Neutrophil (primary cell): ENCODE measurements at regions not wholly inside any gene's neighbourhood (a gene's known extent, or its start where the extent isn't known, plus 50 kb on each side); places are given as distances from the start of the nearest gene placed in this dataset.

Source experiments
- H3K27ac ChIP-seq: fragments of 200-600 bp; sonication (generic); 2 replicates; pipeline ENCODE4 v1.5.1; 2016; ENCODE audit warnings: mild to moderate bottlenecking, moderate library complexity
- H3K27me3 ChIP-seq: fragments of 200-600 bp; sonication (generic); 2 replicates; pipeline ENCODE4 v1.6.0; 2016; ENCODE audit warnings: mild to moderate bottlenecking
- H3K36me3 ChIP-seq: fragments of 200-600 bp; sonication (generic); 2 replicates; pipeline ENCODE4 v1.5.1; 2017
- H3K4me1 ChIP-seq, 2 experiments: fragments of 200-600 bp in 1 of 2; sonication (generic) in 1 of 2; 1 replicate in 1 of 2; 2 replicates in 1 of 2; pipeline versions ENCODE4 v1.5.1 to v1.6.1; 2013 to 2016; ENCODE audit warnings: low read depth in 1 of 2, low read length in 1 of 2, mild to moderate bottlenecking in 1 of 2, moderate library complexity in 1 of 2; ENCODE audit not compliant: control insufficient read depth in 1 of 2, insufficient read depth in 1 of 2
- H3K4me3 ChIP-seq, 2 experiments: fragments of 200-600 bp in 1 of 2; sonication (generic) in 1 of 2; 1 replicate in 1 of 2; 2 replicates in 1 of 2; pipeline ENCODE4 v1.5.1; 2013 to 2016; ENCODE audit warnings: low read depth in 1 of 2, low read length in 1 of 2, mild to moderate bottlenecking in 1 of 2, moderate library complexity in 1 of 2
- H3K9me3 ChIP-seq: fragments of 200-600 bp; sonication (generic); 2 replicates; pipeline ENCODE4 v1.5.1; 2016
- CTCF ChIP-seq: fragments of 200-600 bp; sonication (generic); IDR thresholded peaks from 2 replicates; pipeline ENCODE4 v1.5.1; 2016; ENCODE audit warnings: antibody characterized with exemption

- Histone ChIP-seq H3K9me3 (no peaks in the 10 kb centered on the region), H3K36me3 (no peaks in the 10 kb centered on the region), H3K27me3 (no peaks in the 10 kb centered on the region), H3K4me3 (no peak overlapping the region), H3K4me1 (no peaks in the 10 kb centered on the region), H3K27ac (no peak overlapping the region)
- TF ChIP-seq CTCF = no peak
These were observed 160.7 kb downstream of the BUD13 start for GRCh38 chr11:116611998-116612620.

- Histone ChIP-seq H3K27me3 (no peaks in the 10 kb centered on the region), H3K27ac (no peak overlapping the region), H3K9me3 (no peaks in the 10 kb centered on the region), H3K36me3 (no peaks in the 10 kb centered on the region), H3K4me1 (no peaks in the 10 kb centered on the region), H3K4me3 (no peak overlapping the region)
- TF ChIP-seq CTCF = no peak
These were observed 162.6 kb downstream of the BUD13 start for GRCh38 chr11:116610190-116610589.

- TF ChIP-seq CTCF = no peak
These were observed 165.8 kb downstream of the BUD13 start for GRCh38 chr11:116607027-116607426.

GRCh38 chr11:116605543-116606459 is 167.0 kb downstream of the BUD13 start:
- H3K27me3 ChIP-seq = no peaks in the 10 kb centered on the region
- no peak for TF ChIP-seq CTCF
- no peaks in the 10 kb centered on the region for H3K9me3 ChIP-seq
- H3K36me3 ChIP-seq = no peaks in the 10 kb centered on the region
- H3K4me3 ChIP-seq = no peak overlapping the region
- no peaks in the 10 kb centered on the region for H3K4me1 ChIP-seq
- no peak overlapping the region for H3K27ac ChIP-seq

More at GRCh38 chr11:116607027-116607426, 165.8 kb downstream of the BUD13 start:
- Histone ChIP-seq H3K27me3 (no peaks in the 10 kb centered on the region), H3K36me3 (no peaks in the 10 kb centered on the region), H3K9me3 (no peaks in the 10 kb centered on the region), H3K27ac (no peak overlapping the region), H3K4me1 (no peaks in the 10 kb centered on the region), H3K4me3 (no peak overlapping the region)

- Histone ChIP-seq H3K9me3 (no peaks in the 10 kb centered on the region), H3K4me1 (no peaks in the 10 kb centered on the region), H3K27ac (no peak overlapping the region), H3K4me3 (no peak overlapping the region), H3K27me3 (no peaks in the 10 kb centered on the region), H3K36me3 (no peaks in the 10 kb centered on the region)
- TF ChIP-seq CTCF = no peak
These were observed 169.0 kb downstream of the BUD13 start for GRCh38 chr11:116603728-116604323.
